ENCODE measurements at regions not wholly inside any gene's neighbourhood (a gene's known extent, or its start where the extent isn't known, plus 50 kb on each side); places are given as distances from the start of the nearest gene placed in this dataset.

DNA sequence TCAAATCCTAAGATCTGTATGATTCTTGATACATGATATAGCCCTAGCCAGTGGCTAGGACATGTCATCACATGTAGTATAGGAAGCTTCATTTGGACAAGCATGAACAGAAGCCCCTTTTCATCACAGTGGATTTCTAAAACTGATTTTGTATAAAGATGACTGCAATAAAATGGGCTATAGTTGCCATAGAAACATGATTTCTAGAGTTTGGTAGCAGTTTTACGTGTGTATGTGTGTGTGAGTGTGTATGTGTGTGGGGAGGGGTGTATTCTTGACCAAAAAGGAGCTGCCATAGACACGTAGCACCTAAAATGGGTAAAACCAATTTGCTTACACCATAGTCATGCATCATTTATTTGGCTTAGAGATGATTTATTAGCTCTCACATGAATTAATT is 200.5 kb upstream of the CNR1 start:
- TF ChIP-seq, protein P1, sequence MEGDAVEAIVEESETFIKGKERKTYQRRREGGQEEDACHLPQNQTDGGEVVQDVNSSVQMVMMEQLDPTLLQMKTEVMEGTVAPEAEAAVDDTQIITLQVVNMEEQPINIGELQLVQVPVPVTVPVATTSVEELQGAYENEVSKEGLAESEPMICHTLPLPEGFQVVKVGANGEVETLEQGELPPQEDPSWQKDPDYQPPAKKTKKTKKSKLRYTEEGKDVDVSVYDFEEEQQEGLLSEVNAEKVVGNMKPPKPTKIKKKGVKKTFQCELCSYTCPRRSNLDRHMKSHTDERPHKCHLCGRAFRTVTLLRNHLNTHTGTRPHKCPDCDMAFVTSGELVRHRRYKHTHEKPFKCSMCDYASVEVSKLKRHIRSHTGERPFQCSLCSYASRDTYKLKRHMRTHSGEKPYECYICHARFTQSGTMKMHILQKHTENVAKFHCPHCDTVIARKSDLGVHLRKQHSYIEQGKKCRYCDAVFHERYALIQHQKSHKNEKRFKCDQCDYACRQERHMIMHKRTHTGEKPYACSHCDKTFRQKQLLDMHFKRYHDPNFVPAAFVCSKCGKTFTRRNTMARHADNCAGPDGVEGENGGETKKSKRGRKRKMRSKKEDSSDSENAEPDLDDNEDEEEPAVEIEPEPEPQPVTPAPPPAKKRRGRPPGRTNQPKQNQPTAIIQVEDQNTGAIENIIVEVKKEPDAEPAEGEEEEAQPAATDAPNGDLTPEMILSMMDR (IDR thresholded peaks at IDR 0.05): no peak
- H3K4me3 ChIP-seq (replicated peaks in 1 of 3): no peak overlapping the region
- H3K27me3 ChIP-seq: no peaks in the 10 kb centered on the region
- H3K36me3 ChIP-seq: no peaks in the 10 kb centered on the region
- WGBS, 2 donors: 82 to 88% methylated on average over 2 of the region's 2 CpGs
- no peak overlapping the region for H3K27ac ChIP-seq
- intact Hi-C loops (cut with DNase I): no loop called here
- no peaks in the 10 kb centered on the region for H3K9me3 ChIP-seq
- no peaks in the 10 kb centered on the region for H3K4me1 ChIP-seq
- DNase-seq: no peak

DNA sequence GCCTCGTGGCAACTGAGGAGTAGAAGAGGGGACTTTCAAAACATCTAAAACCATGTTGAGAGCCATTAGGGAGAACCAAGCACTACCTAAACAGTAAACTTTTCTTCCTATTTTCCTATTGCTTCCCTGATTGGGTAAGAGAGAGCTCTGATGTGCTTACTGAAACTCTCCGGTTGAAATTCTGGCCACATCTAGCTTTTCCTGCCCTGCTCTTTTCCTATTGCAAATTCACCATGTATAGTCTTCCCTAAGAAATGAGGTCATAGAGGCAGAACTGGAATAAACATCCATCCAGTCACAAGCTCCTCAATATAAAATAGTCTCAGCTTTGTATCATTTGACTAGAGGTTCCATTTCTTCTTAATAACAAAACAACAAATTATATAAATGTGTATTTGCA is 199.5 kb upstream of the CNR1 start:
- Histone ChIP-seq H3K9me3 (no peaks in the 10 kb centered on the region), H3K27me3 (no peaks in the 10 kb centered on the region), H3K36me3 (no peaks in the 10 kb centered on the region), H3K27ac (no peak overlapping the region), H3K4me1 (no peaks in the 10 kb centered on the region), H3K4me3 (replicated peaks in 1 of 3) (no peak overlapping the region)
- intact Hi-C loops (cut with DNase I): no loop called here
- TF ChIP-seq, protein P1 (IDR thresholded peaks at IDR 0.05): no peak
- TF ChIP-seq POLR2A (IDR thresholded peaks at IDR 0.05): no peak
- 63 to 67% methylated on average over 2 of the region's 2 CpGs for WGBS, 2 donors
- no peak for DNase-seq

DNA sequence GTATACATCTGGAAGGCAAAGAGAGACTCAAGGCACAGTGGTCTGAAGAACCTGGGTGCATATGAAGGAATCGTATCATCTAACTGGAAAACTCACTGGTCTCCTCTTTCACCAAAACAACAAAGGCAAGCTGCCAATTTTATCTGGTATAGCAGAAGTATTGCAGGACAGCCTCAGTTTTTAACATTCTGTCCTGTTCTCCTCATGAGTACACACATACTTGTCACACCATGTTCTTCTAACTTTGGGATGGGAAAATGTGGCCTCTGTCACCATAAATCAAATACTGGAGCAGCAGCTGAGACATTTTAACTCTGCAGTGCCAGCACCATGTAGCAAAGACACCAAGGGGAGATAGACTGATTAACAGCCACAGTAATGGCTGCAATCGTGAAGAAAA is 199.1 kb upstream of the CNR1 start:
- Histone ChIP-seq H3K4me3 (replicated peaks in 1 of 3) (no peak overlapping the region), H3K4me1 (no peaks in the 10 kb centered on the region), H3K27ac (no peak overlapping the region), H3K36me3 (no peaks in the 10 kb centered on the region), H3K9me3 (no peaks in the 10 kb centered on the region), H3K27me3 (no peaks in the 10 kb centered on the region)
- TF ChIP-seq POLR2A (IDR thresholded peaks at IDR 0.05): no peak
- TF ChIP-seq, protein P1 (IDR thresholded peaks at IDR 0.05): no peak
- 56 to 62% methylated on average over 2 of the region's 2 CpGs for WGBS, 2 donors
- intact Hi-C loops (cut with DNase I): no loop called here
- no peak for DNase-seq

DNA sequence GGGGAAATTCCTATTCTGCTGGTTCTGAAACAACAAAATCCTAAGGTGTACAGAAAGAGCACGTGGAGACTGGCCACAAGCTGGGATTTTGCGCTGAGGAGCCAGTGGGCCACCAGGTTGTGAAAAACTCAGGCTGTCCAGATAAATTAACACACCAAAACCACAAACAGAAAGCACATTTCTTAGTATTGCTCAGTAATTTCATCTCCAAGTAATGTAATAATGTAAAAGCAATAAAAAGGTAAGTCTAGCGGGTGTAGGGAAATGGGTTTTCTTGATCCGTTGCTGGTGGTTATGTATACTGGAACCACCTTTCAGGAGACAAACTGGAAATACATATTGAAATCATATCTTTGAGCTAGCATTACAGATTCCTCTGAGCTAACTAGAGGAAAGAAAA is 195.6 kb upstream of the CNR1 start:
- TF ChIP-seq, protein P1 (IDR thresholded peaks at IDR 0.05): no peak
- no peak for TF ChIP-seq POLR2A (IDR thresholded peaks at IDR 0.05)
- DNase-seq: no peak
- WGBS, 2 donors: 82 to 85% methylated on average over 4 of the region's 4 CpGs

DNA sequence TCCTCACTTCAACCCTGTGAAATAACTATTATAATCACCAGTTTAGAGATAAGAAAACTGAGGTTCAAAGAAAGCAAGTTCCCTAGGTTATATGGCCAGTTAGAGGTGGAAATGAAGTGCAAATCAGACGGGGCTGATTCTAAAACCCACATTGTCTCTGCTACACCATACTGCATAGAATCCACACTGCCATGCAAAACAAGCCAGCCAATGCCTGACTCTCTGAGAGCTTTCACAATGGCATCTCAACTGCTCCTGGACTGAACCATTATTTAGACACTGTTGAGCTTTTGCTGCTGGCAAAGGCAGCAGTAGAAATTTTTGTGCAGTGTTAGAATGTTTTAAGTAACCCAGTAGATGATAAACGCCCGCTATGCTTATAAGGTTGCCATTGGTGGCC is 195.2 kb upstream of the CNR1 start:
- intact Hi-C loops (cut with DNase I): no loop called here

More for the DNA sequence above, 195.6 kb upstream of the CNR1 start:
- H3K4me3 ChIP-seq (replicated peaks in 1 of 3): no peak overlapping the region
- H3K27me3 ChIP-seq: no peaks in the 10 kb centered on the region
- no peak overlapping the region for H3K27ac ChIP-seq
- no peaks in the 10 kb centered on the region for H3K4me1 ChIP-seq
- H3K36me3 ChIP-seq: no peaks in the 10 kb centered on the region
- intact Hi-C loops (cut with DNase I): no loop called here
- H3K9me3 ChIP-seq: no peaks in the 10 kb centered on the region

More for the DNA sequence above, 195.2 kb upstream of the CNR1 start:
- no peak overlapping the region for H3K27ac ChIP-seq
- no peaks in the 10 kb centered on the region for H3K27me3 ChIP-seq
- no peaks in the 10 kb centered on the region for H3K4me1 ChIP-seq
- TF ChIP-seq, protein P1 (IDR thresholded peaks at IDR 0.05): no peak
- H3K36me3 ChIP-seq: no peaks in the 10 kb centered on the region
- no peak for DNase-seq
- H3K4me3 ChIP-seq (replicated peaks in 1 of 3): no peak overlapping the region
- H3K9me3 ChIP-seq: no peaks in the 10 kb centered on the region
- 66 to 74% methylated on average over 3 of the region's 3 CpGs for WGBS, 2 donors

Data from thyroid gland (tissue), 4 donors.